ENCODE measurements at regions not wholly inside any gene's neighbourhood (a gene's known extent, or its start where the extent isn't known, plus 50 kb on each side); places are given as distances from the start of the nearest gene placed in this dataset.

DNA sequence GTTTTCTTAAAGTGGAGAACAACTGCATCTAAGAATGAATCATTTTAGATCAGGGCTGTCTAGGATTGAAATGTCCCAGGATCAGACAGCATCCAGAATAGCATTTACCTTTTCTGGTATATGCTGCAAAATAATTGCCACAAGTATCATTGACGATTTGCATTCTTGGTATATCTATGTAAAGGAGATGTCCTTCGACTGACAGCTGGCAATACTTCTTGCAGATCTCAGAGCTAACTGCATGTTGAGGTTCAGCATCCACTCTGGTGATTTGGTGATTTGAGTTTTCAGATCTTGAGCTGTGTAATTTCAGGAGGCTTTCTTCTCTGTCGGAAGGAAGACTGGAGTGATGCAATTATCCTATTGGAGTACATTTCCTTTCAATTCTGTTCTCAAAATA, 78.1 kb upstream of the CPHXL start:
- CTCF ChIA-PET: interaction anchor here (0.8 to 0.9 kb wide), 2 partner anchors 15 to 40 kb away, joined by 3 read pairs; no protein-coding TSS in a partner anchor
- POLR2A ChIA-PET: no interaction called here
- Histone ChIP-seq H3K4me2 (no peak overlapping the region), H3K27ac (no peak overlapping the region), H3K4me3 (no peak overlapping the region), H3K9me3 (no peaks in the 10 kb centered on the region), H3K4me1 (no peaks in the 10 kb centered on the region)
- no peak for ATAC-seq
- no peak for TF ChIP-seq KDM5A (IDR thresholded peaks at IDR 0.05)
- TF ChIP-seq CBX2 (IDR thresholded peaks at IDR 0.05; ENCODE audit: borderline replicate concordance, low read depth): no peak
- no peak for TF ChIP-seq EHF (CRISPR knock-in tag; IDR thresholded peaks at IDR 0.05)
- TF ChIP-seq SMC3 (IDR thresholded peaks at IDR 0.05): no peak
- FAIRE-seq: no peak
- 17% methylated on average over 3 of the region's 3 CpGs for WGBS (ENCODE audit: missing lambda C conversion rate)
- DNase-seq (ENCODE audit: low read depth in 1 of 2, low spot score in 1 of 2): no peak

DNA sequence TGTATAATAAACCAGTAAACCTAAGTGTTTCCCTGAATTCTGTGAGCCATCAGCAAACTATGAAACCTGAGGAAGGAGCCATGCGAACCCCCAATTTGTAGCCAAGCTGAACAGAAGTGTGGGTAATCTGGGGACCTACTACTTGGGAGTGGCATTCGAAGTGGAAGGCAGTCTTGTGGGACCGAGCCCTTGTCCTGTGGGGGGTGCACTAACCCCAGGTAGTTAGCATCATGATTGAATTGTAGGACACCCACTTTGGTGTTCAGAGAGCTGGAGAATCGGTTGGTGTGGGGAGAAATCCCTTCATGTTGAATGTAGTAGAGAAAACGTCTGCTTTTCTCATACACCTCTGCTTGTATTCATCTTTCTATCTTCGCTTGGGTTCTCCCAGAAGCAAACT, 79.7 kb upstream of the CPHXL start:
- Histone ChIP-seq H3K4me3 (no peak overlapping the region), H3K4me2 (no peak overlapping the region), H3K9me3 (no peaks in the 10 kb centered on the region), H3K4me1 (no peaks in the 10 kb centered on the region), H3K27ac (no peak overlapping the region)
- no peak for DNase-seq (ENCODE audit: low read depth in 1 of 2, low spot score in 1 of 2)
- ChIA-PET POLR2A (no interaction called here), CTCF (interaction anchor here (0.6 to 1.7 kb wide), 2 partner anchors 782 to 1366 kb away, joined by 3 to 4 read pairs; no protein-coding TSS in a partner anchor)
- no peak for TF ChIP-seq FOSB (CRISPR knock-in tag; IDR thresholded peaks at IDR 0.05)
- TF ChIP-seq SMC3 (IDR thresholded peaks at IDR 0.05): no peak
- no peak for TF ChIP-seq PHF8 (IDR thresholded peaks at IDR 0.05; ENCODE audit: borderline replicate concordance, low read depth)
- no peak for TF ChIP-seq REST (IDR thresholded peaks at IDR 0.05)
- no peak for TF ChIP-seq MYC (IDR thresholded peaks at IDR 0.05; ENCODE audit: borderline replicate concordance, low read length)
- no peak for TF ChIP-seq CHD4 (IDR thresholded peaks at IDR 0.05; ENCODE audit: borderline replicate concordance)
- TF ChIP-seq, protein P1, sequence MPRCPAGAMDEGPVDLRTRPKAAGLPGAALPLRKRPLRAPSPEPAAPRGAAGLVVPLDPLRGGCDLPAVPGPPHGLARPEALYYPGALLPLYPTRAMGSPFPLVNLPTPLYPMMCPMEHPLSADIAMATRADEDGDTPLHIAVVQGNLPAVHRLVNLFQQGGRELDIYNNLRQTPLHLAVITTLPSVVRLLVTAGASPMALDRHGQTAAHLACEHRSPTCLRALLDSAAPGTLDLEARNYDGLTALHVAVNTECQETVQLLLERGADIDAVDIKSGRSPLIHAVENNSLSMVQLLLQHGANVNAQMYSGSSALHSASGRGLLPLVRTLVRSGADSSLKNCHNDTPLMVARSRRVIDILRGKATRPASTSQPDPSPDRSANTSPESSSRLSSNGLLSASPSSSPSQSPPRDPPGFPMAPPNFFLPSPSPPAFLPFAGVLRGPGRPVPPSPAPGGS (IDR thresholded peaks at IDR 0.05): no peak
- TF ChIP-seq PBX3 (IDR thresholded peaks at IDR 0.05): no peak
- TF ChIP-seq HOXB5 (CRISPR knock-in tag; IDR thresholded peaks at IDR 0.05): no peak
- no peak for TF ChIP-seq ZC3H11A (IDR thresholded peaks at IDR 0.05)
- TF ChIP-seq RFX5 (IDR thresholded peaks at IDR 0.05): no peak
- no peak for TF ChIP-seq HOXA7 (CRISPR knock-in tag; IDR thresholded peaks at IDR 0.05)
- TF ChIP-seq CEBPB (IDR thresholded peaks at IDR 0.05): no peak
- no peak for TF ChIP-seq FOSL2 (IDR thresholded peaks at IDR 0.05)
- TF ChIP-seq FOSL2 (CRISPR knock-in tag; IDR thresholded peaks at IDR 0.05): no peak
- FAIRE-seq: no peak
- no peak for ATAC-seq
- WGBS (ENCODE audit: missing lambda C conversion rate): 22% methylated on average over 6 of the region's 6 CpGs

- ChIA-PET POLR2A (no interaction called here), CTCF (interaction anchor here (0.6 to 1.7 kb wide), 2 partner anchors 782 to 1365 kb away, joined by 3 to 4 read pairs; no protein-coding TSS in a partner anchor)
- Histone ChIP-seq H3K4me3 (no peak overlapping the region), H3K27ac (no peak overlapping the region), H3K4me1 (no peaks in the 10 kb centered on the region), H3K4me2 (no peak overlapping the region), H3K9me3 (no peaks in the 10 kb centered on the region)
- ATAC-seq: no peak
- no peak for DNase-seq (ENCODE audit: low read depth in 1 of 2, low spot score in 1 of 2)
- 47% methylated on average over 9 of the region's 9 CpGs for WGBS (ENCODE audit: missing lambda C conversion rate)
- FAIRE-seq: no peak
- TF ChIP-seq EP300 (IDR thresholded peaks at IDR 0.05) (no peak), RNF2 (IDR thresholded peaks at IDR 0.05; ENCODE audit: borderline replicate concordance, low read depth) (no peak), TP53 (CRISPR knock-in tag; IDR thresholded peaks at IDR 0.05) (no peak), EHF (CRISPR knock-in tag; IDR thresholded peaks at IDR 0.05) (no peak), NPAS2 (CRISPR knock-in tag; IDR thresholded peaks at IDR 0.05; ENCODE audit: borderline replicate concordance) (no peak), FOSL2 (IDR thresholded peaks at IDR 0.05) (no peak), FOSL2 (CRISPR knock-in tag; IDR thresholded peaks at IDR 0.05) (no peak), RCOR1 (IDR thresholded peaks at IDR 0.05; ENCODE audit: low read depth, low read length) (no peak), MYC (IDR thresholded peaks at IDR 0.05; ENCODE audit: borderline replicate concordance, low read length) (no peak), HES2 (IDR thresholded peaks at IDR 0.05) (no peak)
- TF ChIP-seq, protein P1 (IDR thresholded peaks at IDR 0.05): no peak
Measured at GRCh38 chr16:75806487-75806886, 80.2 kb upstream of the CPHXL start.
